Muscle of leg (tissue), 3 donors: ENCODE measurements at regions not wholly inside any gene's neighbourhood (a gene's known extent, or its start where the extent isn't known, plus 50 kb on each side); places are given as distances from the start of the nearest gene placed in this dataset.

Experiments used
- DNase-seq: peaks from one replicate; pipeline ENCODE4 v3.0.0; 2013
- H3K27ac ChIP-seq: one replicate; pipeline ENCODE4 v1.5.1; 2013; ENCODE audit warnings: mild to moderate bottlenecking, low read length, control low read depth
- H3K27me3 ChIP-seq: one replicate; pipeline ENCODE4 v1.6.1; 2013; ENCODE audit warnings: low read length; ENCODE audit not compliant: control insufficient read depth, insufficient read depth
- H3K36me3 ChIP-seq: one replicate; pipeline ENCODE4 v1.6.1; 2013; ENCODE audit warnings: low read length; ENCODE audit not compliant: control insufficient read depth, insufficient read depth
- H3K4me1 ChIP-seq: one replicate; pipeline ENCODE4 v1.6.1; 2013; ENCODE audit warnings: low read length; ENCODE audit not compliant: control insufficient read depth, insufficient read depth
- H3K4me3 ChIP-seq: one replicate; pipeline ENCODE4 v1.5.1; 2013; ENCODE audit warnings: low read length, control low read depth
- H3K9me3 ChIP-seq: replicated peaks from 2 replicates; pipeline ENCODE4 v1.6.1; 2013; ENCODE audit warnings: low read depth, low read length; ENCODE audit not compliant: control insufficient read depth
- WGBS: methylation state at CpG from one replicate; pipeline ENCODE4 v1.1.5; 2013; ENCODE audit warnings: missing lambda C conversion rate; ENCODE audit not compliant: insufficient coverage; 5-methylcytosine and 5-hydroxymethylcytosine counted together

DNA sequence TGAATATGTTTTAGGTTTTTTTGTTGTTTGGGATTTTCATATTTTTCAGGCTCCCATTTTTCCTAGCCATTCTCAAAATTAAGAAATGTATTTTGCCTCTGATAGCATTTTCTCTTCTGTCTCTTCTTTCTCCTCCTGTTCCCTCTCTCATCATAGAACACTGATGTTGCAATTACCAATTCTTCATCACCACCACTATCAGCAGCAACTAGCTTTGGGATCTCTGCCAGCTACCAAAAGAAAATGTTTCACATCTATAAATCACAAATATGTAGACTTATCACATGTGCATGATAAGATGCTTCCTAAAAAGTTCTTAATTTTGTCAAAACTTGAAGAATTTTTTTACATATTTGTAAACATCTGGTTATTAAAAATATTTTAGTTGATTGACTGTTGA, 887.1 kb downstream of the MAT2B start:
- no peak for DNase-seq
- no peaks in the 10 kb centered on the region for H3K9me3 ChIP-seq
- H3K27me3 ChIP-seq: no peaks in the 10 kb centered on the region
- no peaks in the 10 kb centered on the region for H3K4me1 ChIP-seq
- H3K27ac ChIP-seq: no peak overlapping the region
- H3K4me3 ChIP-seq: no peak overlapping the region
- H3K36me3 ChIP-seq: no peaks in the 10 kb centered on the region

GRCh38 chr5:164394686-164395194, 889.3 kb downstream of the MAT2B start:
- WGBS: no CpG with 5 or more reads among the region's 5 CpGs
- no peaks in the 10 kb centered on the region for H3K27me3 ChIP-seq

GRCh38 chr5:164412531-164412930, 907.1 kb downstream of the MAT2B start:
- no peaks in the 10 kb centered on the region for H3K27me3 ChIP-seq
- no peak overlapping the region for H3K27ac ChIP-seq
- no peak for DNase-seq
- no peak overlapping the region for H3K4me3 ChIP-seq
- H3K9me3 ChIP-seq: no peaks in the 10 kb centered on the region
- no peaks in the 10 kb centered on the region for H3K4me1 ChIP-seq
- no peaks in the 10 kb centered on the region for H3K36me3 ChIP-seq
- no CpG with 5 or more reads among the region's 1 CpG for WGBS

More at GRCh38 chr5:164394686-164395194, 889.3 kb downstream of the MAT2B start:
- Histone ChIP-seq H3K27ac (no peak overlapping the region), H3K4me1 (no peaks in the 10 kb centered on the region), H3K9me3 (no peaks in the 10 kb centered on the region), H3K36me3 (no peaks in the 10 kb centered on the region), H3K4me3 (no peak overlapping the region)
- DNase-seq: no peak

DNA sequence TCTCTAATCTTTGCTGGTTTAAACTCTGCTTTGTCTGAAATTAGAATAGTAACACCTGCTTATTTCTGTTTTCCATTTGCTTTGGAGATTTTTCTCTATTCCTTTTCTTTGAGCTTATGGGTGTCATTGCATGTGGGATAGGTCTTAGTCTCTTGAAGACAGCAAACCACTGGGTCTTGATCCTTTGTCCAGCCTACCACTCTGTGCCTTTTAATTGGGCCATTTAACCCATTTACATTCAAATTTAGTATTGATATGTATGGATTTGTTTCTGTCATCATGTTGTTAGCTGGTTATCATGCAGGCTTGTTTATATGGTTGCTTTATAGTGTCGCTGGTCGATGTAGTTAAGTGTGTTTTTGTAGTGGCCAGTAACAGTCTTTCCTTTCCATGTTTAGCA, 914.7 kb downstream of the MAT2B start:
- Histone ChIP-seq H3K4me3 (no peak overlapping the region), H3K4me1 (no peaks in the 10 kb centered on the region), H3K27ac (no peak overlapping the region), H3K36me3 (no peaks in the 10 kb centered on the region), H3K27me3 (no peaks in the 10 kb centered on the region), H3K9me3 (peaks cover 10% of the 10 kb centered on the region)
- no peak for DNase-seq
- WGBS: no CpG with 5 or more reads among the region's 2 CpGs

GRCh38 chr5:164422400-164422799, 917.0 kb downstream of the MAT2B start:
- DNase-seq: peak; percentile 6
- H3K9me3 ChIP-seq: peaks cover 10% of the 10 kb centered on the region
- WGBS: 54% methylated on average over 2 of the region's 5 CpGs
- H3K4me3 ChIP-seq: no peak overlapping the region
- H3K27me3 ChIP-seq: no peaks in the 10 kb centered on the region
- H3K27ac ChIP-seq: no peak overlapping the region
- no peaks in the 10 kb centered on the region for H3K4me1 ChIP-seq
- no peaks in the 10 kb centered on the region for H3K36me3 ChIP-seq

- no peaks in the 10 kb centered on the region for H3K9me3 ChIP-seq
- H3K27me3 ChIP-seq: no peaks in the 10 kb centered on the region
- DNase-seq: peak; percentile 16
- H3K4me1 ChIP-seq: no peaks in the 10 kb centered on the region
- H3K36me3 ChIP-seq: no peaks in the 10 kb centered on the region
- WGBS: no CpG with 5 or more reads among the region's 4 CpGs
- no peak overlapping the region for H3K4me3 ChIP-seq
- H3K27ac ChIP-seq: no peak overlapping the region
Observed at GRCh38 chr5:164431634-164432304, 926.4 kb downstream of the MAT2B start.

DNA sequence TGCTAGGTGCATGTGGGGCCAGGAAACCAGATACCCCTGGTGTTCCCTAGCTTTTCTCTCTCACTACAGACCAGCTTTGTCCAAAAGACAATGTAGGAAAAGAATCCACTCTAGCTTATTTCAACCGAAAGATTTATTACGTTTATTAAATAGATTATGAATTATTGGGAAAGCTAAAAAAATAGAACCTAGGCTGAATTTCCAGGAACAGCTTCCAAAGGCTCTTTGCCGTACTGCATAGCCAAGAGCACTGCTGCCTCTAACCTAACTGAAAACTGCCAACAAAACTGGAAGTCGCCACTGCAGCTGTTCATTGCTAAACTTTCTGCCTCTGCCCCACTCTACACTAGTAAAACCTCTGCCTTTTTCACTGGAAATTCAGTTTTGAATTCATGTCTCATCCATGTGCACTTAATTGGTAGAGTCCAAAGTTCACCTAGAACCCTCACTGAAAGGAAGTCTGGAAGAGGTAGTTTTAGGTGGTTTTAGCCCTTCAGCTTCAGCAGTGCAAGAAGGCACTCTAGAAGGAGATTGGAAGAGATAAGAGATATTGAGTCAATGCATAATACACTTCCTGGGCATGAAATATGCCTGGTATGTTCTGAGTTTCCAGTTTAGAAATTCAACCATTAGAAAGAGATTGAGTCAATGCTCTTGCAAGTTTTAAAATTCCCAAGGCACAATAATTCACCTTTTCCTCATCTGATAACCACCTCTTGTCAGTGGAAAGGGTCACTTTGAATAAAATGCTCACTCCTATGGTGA, 927.9 kb downstream of the MAT2B start:
- Histone ChIP-seq H3K4me1 (no peaks in the 10 kb centered on the region), H3K27me3 (no peaks in the 10 kb centered on the region), H3K9me3 (no peaks in the 10 kb centered on the region), H3K27ac (no peak overlapping the region), H3K4me3 (no peak overlapping the region), H3K36me3 (no peaks in the 10 kb centered on the region)
- 61% methylated on average over 2 of the region's 4 CpGs for WGBS
- peak; percentile 56 for DNase-seq

DNA sequence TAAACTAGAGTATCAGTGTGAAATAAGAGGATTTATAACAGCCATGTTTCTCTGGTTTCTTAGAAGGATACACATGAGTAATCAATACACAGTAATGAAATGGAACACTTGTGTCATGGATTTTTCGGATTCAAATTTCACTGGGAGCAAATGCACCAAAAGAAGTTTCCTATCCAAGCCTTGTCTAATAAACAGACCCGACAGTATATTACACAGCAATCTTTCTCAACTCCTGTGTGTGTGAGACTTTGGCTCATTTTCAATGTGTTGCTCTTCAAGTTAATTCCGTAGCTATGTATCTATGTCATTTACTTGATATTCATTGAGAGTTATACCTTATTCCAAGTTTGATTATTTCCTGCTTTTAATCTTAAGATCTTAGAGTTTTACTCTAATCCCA, 930.2 kb downstream of the MAT2B start:
- no CpG with 5 or more reads among the region's 3 CpGs for WGBS
- no peaks in the 10 kb centered on the region for H3K27me3 ChIP-seq
- no peak overlapping the region for H3K4me3 ChIP-seq
- no peaks in the 10 kb centered on the region for H3K36me3 ChIP-seq
- H3K27ac ChIP-seq: no peak overlapping the region
- no peaks in the 10 kb centered on the region for H3K4me1 ChIP-seq
- DNase-seq: peak; percentile 83
- H3K9me3 ChIP-seq: no peaks in the 10 kb centered on the region

DNA sequence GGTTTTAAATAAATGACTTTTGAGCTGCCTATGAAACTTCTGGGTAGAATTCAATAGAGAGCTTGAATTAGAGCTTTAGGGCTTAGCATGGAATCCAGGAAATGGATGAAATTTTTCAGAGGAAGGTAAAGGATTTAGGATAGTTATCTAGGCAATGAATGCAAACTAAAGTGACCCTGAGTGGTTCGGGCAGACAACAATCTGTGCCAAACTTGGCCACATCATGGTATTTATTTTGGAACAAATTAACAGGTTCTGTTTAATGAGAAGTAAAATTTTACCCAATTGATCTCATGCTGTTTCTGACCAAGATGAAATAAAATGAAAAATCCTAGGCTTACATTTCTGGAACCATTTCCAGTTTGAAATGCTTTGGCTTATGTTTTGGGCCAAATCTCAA, 934.4 kb downstream of the MAT2B start:
- Histone ChIP-seq H3K4me3 (no peak overlapping the region), H3K36me3 (no peaks in the 10 kb centered on the region), H3K27ac (no peak overlapping the region), H3K27me3 (no peaks in the 10 kb centered on the region), H3K9me3 (no peaks in the 10 kb centered on the region), H3K4me1 (no peaks in the 10 kb centered on the region)
- 67% methylated on average over 1 of the region's 1 CpG for WGBS
- DNase-seq: peak; percentile 7

GRCh38 chr5:164449460-164449859, 944.0 kb downstream of the MAT2B start:
- WGBS: no CpG with 5 or more reads among the region's 1 CpG
- Histone ChIP-seq H3K9me3 (no peaks in the 10 kb centered on the region), H3K36me3 (no peaks in the 10 kb centered on the region), H3K27ac (no peak overlapping the region), H3K4me3 (no peak overlapping the region), H3K4me1 (no peaks in the 10 kb centered on the region), H3K27me3 (no peaks in the 10 kb centered on the region)
- no peak for DNase-seq
